NCI-H2029 treated with DMSO at 0.1 percent for 48 hours (cell line): ENCODE measurements at regions not wholly inside any gene's neighbourhood (a gene's known extent, or its start where the extent isn't known, plus 50 kb on each side); places are given as distances from the start of the nearest gene placed in this dataset.
A peak's percentile ranks its signal among the peaks of the same experiment; 100 is the strongest.
"Not testable (repeated sequence)": the region's sequence is repeated elsewhere in the genome, so short reads cannot be mapped to it uniquely, and the experiment has no call there.

Experiments
- DNase-seq: peaks from one replicate; lab custom pipeline; 2025; lab: John Stamatoyannopoulos, UW

DNA sequence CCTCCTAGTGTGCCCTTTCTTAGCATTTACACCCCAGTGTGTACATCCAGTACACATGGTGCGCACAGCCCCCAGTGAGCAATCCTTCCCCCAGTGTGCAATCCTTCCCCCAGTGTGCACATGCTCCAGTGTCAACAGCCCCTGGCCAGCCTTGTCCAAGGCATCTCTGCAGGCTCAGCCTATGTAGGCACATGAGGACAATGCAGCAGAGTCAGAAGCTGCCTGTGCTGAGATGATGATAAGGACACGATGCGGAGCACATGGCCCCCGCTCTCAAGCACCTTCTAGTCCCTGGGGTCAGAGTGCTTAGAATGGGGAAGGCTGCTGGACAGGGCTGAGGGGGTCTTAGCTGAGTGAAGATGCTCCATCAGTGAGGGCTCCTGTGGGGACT lies 69.8 kb downstream of the GADD45G start:
- DNase-seq = no peak

DNA sequence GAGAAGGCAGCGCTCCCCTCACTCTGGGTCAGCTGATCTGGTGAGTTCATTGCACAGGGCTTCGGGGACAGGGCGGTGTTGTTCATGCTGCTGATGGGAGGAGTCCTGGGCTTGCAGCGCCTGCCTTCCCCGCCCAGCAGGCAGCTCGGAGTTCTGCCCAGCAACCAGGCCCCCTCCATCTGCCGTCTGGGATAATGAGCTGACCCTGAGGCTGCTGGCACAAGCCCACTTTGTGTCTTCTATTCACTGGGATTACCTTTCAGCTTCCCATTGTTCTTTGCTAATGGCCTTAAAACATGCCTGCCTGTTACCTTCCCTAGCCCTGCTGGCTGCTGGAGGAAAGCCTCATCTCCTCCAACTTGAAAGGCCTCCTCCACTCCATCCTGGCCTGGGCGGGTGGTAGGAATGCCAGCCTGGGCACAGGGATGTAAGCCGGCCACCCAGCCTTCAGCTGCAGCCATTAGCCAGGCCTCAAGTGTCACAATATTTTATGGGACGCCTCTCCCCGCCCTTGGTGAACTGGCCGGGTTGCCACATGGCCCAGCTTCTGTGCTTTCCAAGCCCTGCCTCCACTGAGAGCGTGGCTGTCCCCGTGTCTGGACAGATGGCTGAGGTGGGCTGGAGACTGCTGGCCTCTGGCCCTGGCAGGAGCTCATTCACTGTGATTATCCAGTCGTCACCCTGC lies 70.4 kb downstream of the GADD45G start:
- peak; percentile 95 for DNase-seq

DNA sequence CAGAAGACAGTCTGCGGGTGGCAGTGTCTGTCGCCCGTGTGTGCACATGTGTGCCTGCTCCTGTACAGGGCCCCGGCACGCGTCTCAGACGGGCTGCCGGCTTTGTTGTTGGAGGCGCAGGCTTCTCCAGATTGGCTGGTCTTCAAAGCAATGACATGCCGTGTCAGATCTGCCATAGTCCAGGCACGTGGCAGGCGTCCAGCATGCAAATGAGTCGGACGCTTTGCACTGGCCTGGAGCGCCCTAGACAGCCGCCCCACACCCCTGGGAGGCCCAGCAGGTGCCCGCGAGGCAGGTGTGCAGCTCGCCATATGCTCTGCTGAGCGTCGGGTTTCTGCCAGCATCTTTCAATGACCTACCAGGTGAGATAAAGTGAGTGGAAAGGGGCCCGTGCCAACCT lies 71.5 kb downstream of the GADD45G start:
- DNase-seq = peak; percentile 94

DNA sequence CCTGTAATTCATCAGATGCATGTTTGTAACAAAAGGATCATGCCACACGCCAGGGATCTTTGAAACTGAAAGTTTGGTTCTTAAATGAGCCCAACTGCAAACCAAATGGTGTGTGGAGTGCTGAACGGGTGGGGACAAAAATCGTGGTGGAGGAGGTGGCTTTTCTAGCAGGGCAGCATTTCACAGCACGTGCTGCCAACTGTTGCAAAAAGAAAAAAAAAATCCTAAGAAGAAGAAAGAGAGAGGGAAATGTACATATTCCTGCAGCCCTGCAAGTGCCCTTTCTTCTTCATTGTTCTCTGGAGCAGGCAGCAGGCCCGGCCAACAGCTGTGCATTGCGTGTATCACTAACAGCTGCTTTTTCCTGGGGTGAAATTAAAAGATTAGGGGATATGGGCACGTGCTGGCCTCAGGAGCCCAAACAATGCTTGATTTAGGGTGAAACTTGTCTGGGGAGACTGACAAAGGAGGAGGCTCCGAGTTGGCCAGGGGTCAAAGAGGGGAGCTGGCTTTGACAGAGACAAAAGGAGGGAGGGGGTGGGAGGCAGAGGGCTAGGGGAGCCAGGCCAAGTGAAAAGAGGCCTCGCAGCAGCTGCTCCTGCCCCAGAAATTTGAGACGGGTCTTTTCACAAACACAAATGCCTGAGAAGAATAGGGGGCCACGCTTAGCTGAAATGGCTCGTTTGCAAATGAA lies 73.0 kb downstream of the GADD45G start:
- DNase-seq = peak; percentile 64

DNA sequence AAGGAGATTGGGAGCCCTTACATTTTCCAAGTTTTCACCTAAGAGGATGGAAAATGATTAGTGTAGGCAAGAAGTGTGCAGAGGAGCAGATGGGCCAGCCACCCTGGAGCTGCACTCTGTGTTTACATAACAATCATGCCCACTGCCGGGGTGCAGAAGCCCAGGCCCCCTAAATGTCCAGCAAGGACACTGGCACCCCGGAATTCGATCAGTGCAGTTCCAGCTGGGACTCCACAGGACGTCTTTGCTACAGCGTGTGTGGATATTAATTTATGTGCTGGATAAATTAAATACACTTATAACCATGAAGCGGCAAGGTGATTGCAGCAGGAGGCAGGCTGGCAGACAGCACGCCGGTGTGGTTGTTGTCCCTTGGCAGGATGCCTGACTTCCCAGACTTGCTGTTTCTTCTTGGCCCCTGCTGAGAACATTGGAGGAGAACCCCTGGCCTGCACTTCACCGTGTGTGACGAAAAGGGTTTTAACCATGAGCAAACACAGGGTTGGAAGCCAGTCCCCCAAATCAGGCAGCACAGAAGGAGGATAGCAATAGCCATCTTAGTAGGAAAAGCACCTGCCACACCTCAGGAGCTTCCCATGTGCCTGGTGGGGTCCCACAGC lies 73.7 kb downstream of the GADD45G start:
- DNase-seq = peak; percentile 60

DNA sequence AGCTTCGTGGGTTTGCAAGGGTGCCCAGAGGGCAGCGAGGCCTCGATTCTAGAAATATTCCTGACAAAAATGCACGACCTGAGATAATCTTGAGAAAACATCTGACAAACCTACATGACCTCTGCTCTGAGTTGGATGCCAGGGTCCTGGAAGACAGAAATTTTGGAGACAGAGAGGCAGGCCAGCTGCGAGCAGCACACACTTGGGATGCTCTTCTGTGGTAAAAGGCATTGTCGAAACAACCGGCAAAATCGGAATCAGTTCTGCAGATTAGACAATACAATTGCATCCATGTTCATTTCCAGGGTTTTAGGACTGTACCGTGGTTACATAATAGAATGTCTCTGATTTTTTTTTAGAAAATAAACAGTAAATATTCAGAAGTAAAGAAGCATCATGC lies 74.2 kb downstream of the GADD45G start:
- DNase-seq = no peak

DNA sequence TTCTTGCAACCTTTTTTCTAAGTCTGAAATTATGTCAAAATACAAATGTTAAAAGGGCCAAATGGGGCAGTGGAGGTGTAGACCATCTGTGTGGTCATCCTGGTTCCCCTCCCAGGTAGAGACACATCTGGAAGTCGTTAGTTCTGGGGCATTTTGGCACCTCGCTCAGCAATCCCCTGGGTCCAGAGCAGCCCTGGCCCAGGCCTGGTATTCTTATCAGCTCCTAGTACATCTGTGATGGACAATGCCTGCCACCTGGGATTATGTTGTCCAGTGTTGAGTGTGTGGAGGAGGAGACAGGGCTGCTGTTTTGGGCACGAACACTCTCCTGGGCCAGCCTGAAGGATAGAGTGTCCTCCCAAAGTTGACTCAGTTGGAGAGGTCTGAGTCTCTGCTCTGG lies 74.8 kb downstream of the GADD45G start:
- DNase-seq = no peak

DNA sequence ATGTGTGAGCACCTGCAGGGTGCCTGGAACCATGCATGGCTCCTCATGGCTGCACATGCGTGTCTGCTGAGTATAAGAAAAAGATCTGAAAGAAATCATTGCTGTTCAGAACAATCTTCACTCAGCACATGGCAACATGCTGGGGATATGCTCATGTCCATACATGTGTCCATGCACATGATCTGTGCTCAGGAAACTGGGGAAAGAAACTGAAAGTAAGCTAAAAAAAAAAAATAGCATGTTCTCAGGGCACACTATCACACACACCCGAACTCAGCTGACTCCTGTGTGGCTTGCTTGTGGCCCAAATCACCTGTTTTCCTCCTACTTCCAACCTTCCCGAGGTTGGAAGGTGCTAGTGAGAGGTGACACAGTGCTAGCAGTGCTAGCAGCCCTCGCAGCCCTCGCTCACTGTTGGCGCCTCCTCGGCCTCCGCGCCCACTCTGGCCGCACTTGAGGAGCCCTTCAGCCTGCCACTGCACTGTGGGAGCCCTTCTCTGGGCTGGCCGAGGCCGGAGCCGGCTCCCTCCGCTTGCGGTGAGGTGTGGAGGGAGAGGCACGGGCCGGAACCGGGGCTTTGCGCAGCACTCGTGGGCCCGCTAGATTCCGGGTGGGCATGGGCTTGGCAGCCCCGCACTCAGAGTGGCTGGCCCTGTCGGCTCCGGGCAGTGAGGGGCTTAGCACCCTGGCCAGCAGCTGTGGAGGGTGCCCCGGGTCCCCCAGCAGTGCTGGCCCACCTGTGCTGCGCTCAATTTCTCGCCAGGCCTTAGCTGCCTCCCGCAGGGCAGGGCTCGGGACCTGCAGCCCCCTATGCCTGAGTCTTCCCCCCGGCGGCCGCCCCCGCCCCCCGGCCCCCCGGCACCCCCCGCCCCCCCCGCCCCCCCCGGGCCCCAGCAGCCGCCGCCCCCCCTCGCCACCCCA lies 76.0 kb downstream of the GADD45G start:
- DNase-seq = no peak

DNA sequence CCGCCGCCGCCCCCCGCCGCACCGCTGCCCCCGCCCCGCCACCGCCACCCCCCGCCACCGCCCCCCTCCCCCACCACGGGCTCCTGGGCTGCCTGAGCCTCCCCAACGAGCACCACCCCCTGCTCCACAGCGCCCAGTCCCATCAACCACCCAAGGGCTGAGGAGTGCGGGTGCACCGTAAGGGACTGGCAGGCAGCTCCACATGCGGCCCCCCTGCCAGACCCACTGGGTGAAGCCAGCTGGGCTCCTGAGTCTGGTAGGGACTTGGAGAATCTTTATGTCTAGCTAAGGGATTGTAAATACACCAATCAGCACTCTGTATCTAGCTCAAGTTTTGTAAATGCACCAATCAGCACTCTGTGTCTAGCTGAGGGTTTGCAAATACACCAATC lies 76.7 kb downstream of the GADD45G start:
- DNase-seq = not testable (repeated sequence)

DNA sequence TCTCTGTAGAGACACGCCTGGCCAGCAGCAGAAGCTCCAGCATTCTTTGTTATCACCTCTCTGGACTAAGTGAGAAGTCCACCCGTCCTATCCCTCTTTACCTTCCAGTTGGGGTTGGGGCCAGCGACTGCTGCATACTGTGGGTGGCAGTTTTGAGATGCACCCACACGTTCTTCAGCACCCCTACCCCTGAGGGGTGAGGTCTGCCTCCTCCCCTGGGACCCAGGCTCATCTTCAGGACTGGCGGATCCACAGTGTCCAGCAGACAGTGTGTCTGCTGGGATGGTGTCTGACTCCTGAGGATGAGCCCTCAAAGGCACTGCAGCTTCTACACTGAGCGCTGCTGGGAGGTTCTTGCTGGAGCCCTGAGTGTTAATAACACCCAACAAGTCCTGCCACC lies 78.8 kb downstream of the GADD45G start:
- no peak for DNase-seq

DNA sequence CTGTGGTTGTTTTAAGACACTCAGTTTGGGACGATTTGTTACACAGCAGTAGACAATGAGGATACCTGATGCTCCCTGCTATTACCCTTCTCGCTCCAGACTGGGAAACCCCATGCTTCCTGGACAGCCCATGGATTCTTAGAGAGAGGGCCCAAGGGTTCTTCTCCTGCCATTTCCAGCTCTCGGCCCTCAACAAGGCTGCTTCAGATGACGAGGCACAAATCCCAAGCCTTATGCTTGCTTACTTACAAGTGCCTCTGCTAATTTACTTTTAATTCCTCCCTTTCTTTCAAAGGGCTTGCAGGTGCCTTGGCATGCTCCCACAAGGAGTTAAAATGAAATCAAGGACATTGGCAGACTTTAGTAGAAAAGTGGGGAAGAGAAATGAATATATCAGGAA lies 79.4 kb downstream of the GADD45G start:
- DNase-seq = no peak

DNA sequence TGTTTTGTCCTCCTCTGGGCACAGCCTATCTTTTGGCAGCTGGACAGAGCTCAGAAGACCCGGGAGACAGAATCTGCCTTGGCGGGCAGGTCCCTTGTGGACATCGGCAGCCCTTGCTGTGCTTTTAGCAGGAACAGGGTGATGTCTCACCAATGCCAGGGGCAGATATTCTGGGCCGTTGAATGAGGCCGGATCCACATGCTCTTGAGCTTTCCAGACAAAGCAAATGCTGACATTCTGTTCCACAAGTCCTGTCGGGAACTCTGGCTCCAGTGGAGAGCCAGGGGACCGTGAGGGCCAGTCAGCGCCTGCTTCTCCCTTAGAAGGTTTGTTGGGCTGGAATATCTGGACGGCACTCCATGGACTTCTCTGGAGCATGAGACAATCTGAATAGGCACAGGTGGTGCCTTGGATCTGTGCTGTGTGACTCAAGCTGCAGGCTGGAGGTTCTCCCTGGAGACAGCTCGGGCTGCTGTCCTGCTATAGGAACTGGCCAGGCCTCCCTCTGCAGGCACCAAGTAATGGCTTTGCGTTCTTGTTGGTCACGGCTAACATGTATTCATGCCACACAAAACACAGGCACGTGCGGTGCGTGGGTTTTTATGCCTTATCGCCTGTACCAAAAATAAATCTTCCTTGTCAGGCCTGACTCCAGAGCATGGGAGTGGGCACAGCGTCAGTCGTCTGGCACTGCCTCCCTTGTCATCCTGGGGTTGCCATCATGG lies 80.3 kb downstream of the GADD45G start:
- no peak for DNase-seq

DNA sequence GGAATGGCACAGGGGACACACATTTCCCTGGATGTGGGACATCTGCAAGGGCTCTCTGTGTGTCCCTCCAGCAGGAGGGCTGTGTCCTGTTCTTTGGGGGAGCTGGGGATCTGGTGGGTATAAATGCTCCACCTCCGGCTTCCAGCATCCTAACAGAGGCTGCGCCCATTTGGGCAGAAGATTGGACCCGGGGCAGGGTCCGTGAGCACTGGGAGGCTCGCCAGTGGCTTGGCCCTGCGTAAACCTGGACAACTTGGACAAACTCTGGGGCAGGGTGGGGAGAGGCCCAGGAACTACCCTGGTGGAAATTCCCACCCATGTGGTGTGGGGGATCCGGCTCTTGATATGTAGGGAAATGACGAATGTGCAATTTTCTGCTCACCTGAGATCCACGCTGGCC lies 80.9 kb downstream of the GADD45G start:
- DNase-seq = no peak

DNA sequence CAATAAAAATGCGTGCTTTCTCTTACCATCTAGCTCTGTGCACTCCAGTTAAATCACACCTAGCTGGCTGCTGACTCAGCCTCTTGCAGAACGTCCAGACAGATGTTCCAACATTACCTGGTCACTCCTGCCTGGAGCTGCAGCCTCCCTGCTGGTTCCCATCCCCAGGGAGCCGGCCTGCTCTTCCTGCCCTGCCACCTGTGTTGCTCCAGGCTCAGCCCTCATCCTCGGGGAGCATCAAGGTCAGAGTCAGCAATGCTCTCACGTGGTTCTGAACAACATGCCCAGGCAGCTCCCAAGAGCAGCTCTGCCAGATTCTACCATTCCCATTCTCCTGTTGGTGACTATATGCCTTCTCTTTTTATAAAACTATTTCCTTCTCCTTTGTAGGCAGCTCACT lies 81.3 kb downstream of the GADD45G start:
- DNase-seq = no peak

DNA sequence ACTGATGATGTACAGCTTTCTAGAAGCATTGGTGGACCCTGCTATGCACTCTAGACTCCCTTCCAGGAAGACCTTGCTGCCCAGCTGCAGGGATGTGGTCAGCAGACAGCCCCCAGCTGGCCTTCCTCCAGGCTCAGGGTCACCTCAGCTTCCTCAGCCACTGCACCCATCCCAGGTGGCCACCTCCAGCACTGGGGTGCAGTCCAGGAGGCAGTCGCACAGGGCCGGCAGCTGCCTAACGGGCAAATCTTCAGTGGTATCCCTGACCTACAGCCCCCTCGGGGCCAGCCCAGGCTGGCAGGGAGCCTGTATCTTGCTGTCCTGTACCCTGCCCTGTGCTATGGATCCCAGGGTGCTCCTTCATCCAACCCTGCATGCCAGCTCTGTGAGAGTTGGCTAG lies 81.8 kb downstream of the GADD45G start:
- no peak for DNase-seq

DNA sequence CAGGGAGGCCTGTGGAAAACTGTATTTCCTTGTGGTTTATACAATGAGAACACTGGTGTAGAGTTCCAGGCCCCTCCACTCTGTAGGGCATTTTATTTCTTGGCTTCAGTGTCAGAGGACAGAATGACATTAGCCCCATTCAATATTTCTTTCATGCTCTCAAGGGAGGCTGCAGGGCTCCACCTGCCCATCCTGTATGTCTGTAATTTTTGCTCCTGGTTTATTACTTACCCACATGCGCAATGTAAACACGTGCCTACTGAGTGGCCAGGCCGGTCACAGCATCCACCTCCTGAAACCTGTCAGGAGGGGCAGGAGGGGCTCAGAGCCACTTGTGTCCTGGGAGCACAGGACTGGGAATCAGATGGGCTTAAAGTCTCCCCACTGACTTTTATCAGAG lies 82.4 kb downstream of the GADD45G start:
- peak; percentile 67 for DNase-seq

DNA sequence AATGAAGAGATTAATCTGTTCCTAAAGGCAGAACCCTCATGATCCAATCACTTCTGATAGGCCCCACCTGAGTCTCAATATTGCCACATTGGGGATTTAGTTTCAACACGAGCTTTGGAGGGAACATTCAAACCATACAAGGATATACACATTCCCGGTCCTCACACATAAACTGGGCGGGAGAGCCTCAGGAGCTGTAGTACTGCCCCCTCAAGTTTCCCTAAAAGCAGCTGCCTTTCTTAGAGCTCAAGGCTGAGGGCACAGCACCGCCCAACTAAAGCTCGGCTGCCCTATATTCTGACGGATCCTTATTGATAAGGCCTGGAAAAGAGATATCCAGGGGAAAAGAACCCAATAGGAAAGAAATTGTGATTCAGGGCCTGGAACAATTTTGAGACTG lies 83.0 kb downstream of the GADD45G start:
- DNase-seq = no peak

DNA sequence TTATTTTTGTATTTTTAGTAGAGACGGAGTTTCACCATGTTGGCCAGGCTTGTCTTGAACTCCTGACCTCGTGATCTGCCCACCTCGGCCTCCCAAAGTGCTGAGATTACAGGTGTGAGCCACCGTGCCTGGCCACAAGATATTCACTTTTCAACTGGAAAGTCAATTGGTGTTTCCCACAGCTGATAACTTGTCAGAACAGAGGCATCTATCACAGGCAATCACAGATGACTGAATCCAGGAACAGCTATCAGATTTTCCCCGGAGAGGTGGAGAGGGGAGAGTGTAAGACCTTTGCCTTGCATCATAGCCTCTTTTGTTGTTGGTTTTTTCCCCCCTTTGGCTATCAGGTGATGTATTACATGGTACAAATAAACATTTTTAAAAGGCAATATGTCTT lies 84.5 kb downstream of the GADD45G start:
- not testable (repeated sequence) for DNase-seq

DNA sequence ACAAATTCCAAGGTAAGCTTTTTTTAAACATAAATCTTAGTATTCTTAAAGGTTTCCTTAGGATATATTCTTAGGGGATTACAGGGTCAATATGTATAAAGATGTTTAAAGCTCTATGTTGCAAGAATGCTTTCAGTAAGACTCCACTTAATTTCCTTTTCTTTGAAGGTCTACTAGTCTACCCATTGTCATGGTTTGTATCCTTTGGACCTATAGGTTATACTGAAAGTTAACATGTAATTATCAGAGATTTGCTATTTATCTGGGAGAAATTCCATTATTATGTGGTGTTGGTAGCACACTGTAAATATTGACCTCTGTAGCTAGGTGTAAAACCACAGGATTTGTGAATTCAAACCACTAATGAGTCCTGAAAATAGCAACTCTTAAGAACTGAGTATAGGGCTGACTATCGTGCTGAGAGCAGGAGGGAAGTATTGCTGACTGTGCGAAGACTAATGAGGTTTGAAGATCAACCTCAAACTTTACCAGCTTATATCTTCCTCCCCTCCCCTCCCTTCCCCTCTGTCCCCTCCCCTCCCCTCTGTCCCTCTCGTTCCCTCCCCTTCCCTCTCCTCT lies 85.6 kb downstream of the GADD45G start:
- no peak for DNase-seq

DNA sequence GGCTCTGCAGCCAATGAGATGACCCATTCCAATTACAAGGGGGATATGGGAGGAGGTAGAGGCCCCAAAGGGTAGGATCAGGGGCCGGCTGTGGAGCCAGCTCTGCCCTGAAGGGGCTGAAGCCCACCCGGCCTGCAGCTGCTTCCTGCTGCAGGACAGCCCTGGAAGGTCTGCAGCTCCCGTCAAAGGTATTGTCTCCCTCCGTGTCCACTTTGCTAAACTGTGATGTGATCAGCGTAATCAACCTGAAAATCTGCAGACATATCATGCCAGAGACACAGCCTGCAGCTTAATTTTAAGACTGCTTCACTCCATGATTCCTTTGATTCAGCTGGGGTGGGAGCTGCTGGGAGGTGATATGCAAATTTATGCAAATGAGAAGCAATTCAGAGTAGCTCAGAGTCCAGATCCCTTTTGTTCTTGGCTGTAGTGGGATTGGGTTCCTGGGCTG lies 90.7 kb downstream of the GADD45G start:
- DNase-seq = no peak

DNA sequence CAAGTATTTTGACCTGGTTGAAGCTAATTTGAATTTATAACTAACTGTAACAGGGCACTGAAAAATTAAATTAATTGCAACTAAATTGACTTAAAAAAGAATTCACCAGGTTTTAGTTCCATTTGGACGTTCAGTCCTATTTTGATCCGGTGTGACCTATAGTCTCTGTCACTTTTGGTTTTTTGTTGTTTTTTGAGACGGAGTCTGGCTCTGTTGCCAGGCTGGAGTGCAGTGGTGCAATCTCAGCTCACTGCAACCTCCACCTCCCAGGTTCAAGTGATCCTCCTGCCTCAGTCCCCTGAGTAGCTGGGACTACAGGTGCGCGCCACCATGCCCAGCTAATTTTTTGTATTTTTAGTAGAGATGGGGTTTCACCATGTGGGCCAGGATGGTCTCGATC lies 91.2 kb downstream of the GADD45G start:
- not testable (repeated sequence) for DNase-seq
